GM12878 (cell line): ENCODE measurements at regions not wholly inside any gene's neighbourhood (a gene's known extent, or its start where the extent isn't known, plus 50 kb on each side); places are given as distances from the start of the nearest gene placed in this dataset.

ENCODE experiments used
- CHD4 ChIP-seq: fragments of 200-600 bp; sonication (generic); IDR thresholded peaks from 2 replicates; pipeline ENCODE4 v1.6.1; 2016; ENCODE audit warnings: mild to moderate bottlenecking
- HSF1 ChIP-seq: fragments of 150-350 bp; IDR thresholded peaks from 2 replicates; pipeline ENCODE4 v1.6.1; 2014; ENCODE audit warnings: mild to moderate bottlenecking, low read depth, low read length
- NFYB ChIP-seq: IDR thresholded peaks from 2 replicates; pipeline ENCODE4 v1.6.1; 2011; ENCODE audit warnings: low read depth, mild to moderate bottlenecking, low read length, improper control_type of control experiment, moderate library complexity; ENCODE audit not compliant: insufficient read depth
- POLR2A ChIP-seq: IDR thresholded peaks from 2 replicates; pipeline ENCODE4 v1.6.1; 2011; ENCODE audit warnings: low read depth, mild to moderate bottlenecking, low read length
- TF ChIP-seq, protein P1 (sequence below), 3 experiments: IDR thresholded peaks in 2 of 3; conservative IDR thresholded peaks in 1 of 3; 2 replicates each; pipeline ENCODE4 v1.5.1; 2011; ENCODE audit warnings: low read depth in 3 of 3, low read length in 3 of 3, mild to moderate bottlenecking in 3 of 3, control low read depth in 2 of 3, moderate library complexity in 2 of 3, inconsistent platforms in 1 of 3, mixed read lengths in 1 of 3; ENCODE audit not compliant: control insufficient read depth in 2 of 3, insufficient read depth in 1 of 3; ENCODE audit errors: extremely low read depth in 1 of 3
- TF ChIP-seq, protein P2 (sequence below): IDR thresholded peaks from 2 replicates; pipeline ENCODE4 v1.6.1; 2011; ENCODE audit warnings: borderline replicate concordance, low read depth, mild to moderate bottlenecking, moderate library complexity, mixed read lengths, low read length; ENCODE audit not compliant: insufficient read depth; ENCODE audit errors: extremely low read length
- TF ChIP-seq, protein P3 (sequence below): IDR thresholded peaks from 2 replicates; pipeline ENCODE4 v1.6.1; 2012; ENCODE audit warnings: low read depth, low read length, improper control_type of control experiment

GRCh38 chr2:191486584-191487320 lies 191.2 kb upstream of the NABP1 start:
- TF ChIP-seq, protein P1, sequence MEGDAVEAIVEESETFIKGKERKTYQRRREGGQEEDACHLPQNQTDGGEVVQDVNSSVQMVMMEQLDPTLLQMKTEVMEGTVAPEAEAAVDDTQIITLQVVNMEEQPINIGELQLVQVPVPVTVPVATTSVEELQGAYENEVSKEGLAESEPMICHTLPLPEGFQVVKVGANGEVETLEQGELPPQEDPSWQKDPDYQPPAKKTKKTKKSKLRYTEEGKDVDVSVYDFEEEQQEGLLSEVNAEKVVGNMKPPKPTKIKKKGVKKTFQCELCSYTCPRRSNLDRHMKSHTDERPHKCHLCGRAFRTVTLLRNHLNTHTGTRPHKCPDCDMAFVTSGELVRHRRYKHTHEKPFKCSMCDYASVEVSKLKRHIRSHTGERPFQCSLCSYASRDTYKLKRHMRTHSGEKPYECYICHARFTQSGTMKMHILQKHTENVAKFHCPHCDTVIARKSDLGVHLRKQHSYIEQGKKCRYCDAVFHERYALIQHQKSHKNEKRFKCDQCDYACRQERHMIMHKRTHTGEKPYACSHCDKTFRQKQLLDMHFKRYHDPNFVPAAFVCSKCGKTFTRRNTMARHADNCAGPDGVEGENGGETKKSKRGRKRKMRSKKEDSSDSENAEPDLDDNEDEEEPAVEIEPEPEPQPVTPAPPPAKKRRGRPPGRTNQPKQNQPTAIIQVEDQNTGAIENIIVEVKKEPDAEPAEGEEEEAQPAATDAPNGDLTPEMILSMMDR (IDR thresholded peaks at IDR 0.05 in 2 of 3, conservative IDR thresholded peaks at IDR 0.05 in 1 of 3; ENCODE audit: control insufficient read depth in 2 of 3, extremely low read depth in 1 of 3, insufficient read depth in 1 of 3, low read depth in 3 of 3, low read length in 3 of 3): no peak
- TF ChIP-seq, protein P2, sequence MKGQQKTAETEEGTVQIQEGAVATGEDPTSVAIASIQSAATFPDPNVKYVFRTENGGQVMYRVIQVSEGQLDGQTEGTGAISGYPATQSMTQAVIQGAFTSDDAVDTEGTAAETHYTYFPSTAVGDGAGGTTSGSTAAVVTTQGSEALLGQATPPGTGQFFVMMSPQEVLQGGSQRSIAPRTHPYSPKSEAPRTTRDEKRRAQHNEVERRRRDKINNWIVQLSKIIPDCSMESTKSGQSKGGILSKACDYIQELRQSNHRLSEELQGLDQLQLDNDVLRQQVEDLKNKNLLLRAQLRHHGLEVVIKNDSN: no peak
- TF ChIP-seq POLR2A (no peak), CHD4 (no peak), HSF1 (no peak), NFYB (no peak)
- TF ChIP-seq, protein P3, sequence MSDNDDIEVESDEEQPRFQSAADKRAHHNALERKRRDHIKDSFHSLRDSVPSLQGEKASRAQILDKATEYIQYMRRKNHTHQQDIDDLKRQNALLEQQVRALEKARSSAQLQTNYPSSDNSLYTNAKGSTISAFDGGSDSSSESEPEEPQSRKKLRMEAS: no peak
